Ovary (tissue), 7 donors: ENCODE measurements at regions not wholly inside any gene's neighbourhood (a gene's known extent, or its start where the extent isn't known, plus 50 kb on each side); places are given as distances from the start of the nearest gene placed in this dataset.

ENCODE experiments used
- DNase-seq, 5 donors: peaks; one replicate each; pipeline ENCODE4 v3.0.0-alpha.2; 2019 to 2020
- H3K27ac ChIP-seq, 2 donors: fragments of 200-600 bp; one replicate each; pipeline versions ENCODE4 v1.5.1 to v1.8.0; 2019 to 2022
- H3K27me3 ChIP-seq: fragments of 200-600 bp; one replicate; pipeline ENCODE4 v1.8.0; 2022
- H3K36me3 ChIP-seq: fragments of 200-600 bp; sonication (generic); one replicate; pipeline ENCODE4 v1.5.1; 2019
- H3K4me1 ChIP-seq: one replicate; pipeline ENCODE4 v1.8.1; 2013; ENCODE audit warnings: mild to moderate bottlenecking, moderate library complexity; ENCODE audit not compliant: insufficient read depth
- H3K4me3 ChIP-seq: fragments of 200-600 bp; sonication (generic); one replicate; pipeline ENCODE4 v1.5.1; 2017
- H3K9me3 ChIP-seq, 2 donors: fragments of 200-600 bp in 1 of 2; sonication (generic) in 1 of 2; one replicate each; pipeline versions ENCODE4 v1.5.1 to v1.8.1; 2013 to 2019; ENCODE audit warnings: mild to moderate bottlenecking in 1 of 2, moderate library complexity in 1 of 2
- CTCF ChIP-seq, 3 donors: fragments of 450-650 bp in 2 of 3; fragments of 200-600 bp in 1 of 3; IDR thresholded peaks; one replicate each; pipeline versions ENCODE4 v1.5.1 to v1.8.0; 2016 to 2022; ENCODE audit warnings: antibody characterized with exemption in 3 of 3, mild to moderate bottlenecking in 1 of 3
- EP300 ChIP-seq: sonication (generic); formaldehyde crosslinking; IDR thresholded peaks from one replicate; pipeline ENCODE4 v1.6.1; 2017; ENCODE audit warnings: antibody characterized with exemption
- POLR2A ChIP-seq: fragments of 450-650 bp; IDR thresholded peaks from one replicate; pipeline ENCODE4 v1.6.1; 2017; ENCODE audit warnings: antibody characterized with exemption, mild to moderate bottlenecking, moderate library complexity
- WGBS, 3 donors: extraction: QIAGEN DNeasy Blood & Tissue Kit in 1 of 3; methylation state at CpG; one replicate each; pipeline versions ENCODE4 v1.1.5 to v1.1.7; 2013 to 2017; 5-methylcytosine and 5-hydroxymethylcytosine counted together
- intact Hi-C, 4 donors: fragments of 100-400 bp; cut with DNase I; formaldehyde crosslinking; loops; one replicate each; pipeline versions ENCODE4 v1.11.0 to v1.15.1; 2022 to 2023
- donor health status: DM: no; HTN: no; CAD: no; lungs with moderate emphysema.
- donor health status: DM: no; HTN: no; CAD: no.
- donor health status: Bipolar disorder and iron deficiency.
- donor health status: DM: no; HTN: no; CAD: no.
- donor health status: DM: yes; HTN: yes; CAD: no.

DNA sequence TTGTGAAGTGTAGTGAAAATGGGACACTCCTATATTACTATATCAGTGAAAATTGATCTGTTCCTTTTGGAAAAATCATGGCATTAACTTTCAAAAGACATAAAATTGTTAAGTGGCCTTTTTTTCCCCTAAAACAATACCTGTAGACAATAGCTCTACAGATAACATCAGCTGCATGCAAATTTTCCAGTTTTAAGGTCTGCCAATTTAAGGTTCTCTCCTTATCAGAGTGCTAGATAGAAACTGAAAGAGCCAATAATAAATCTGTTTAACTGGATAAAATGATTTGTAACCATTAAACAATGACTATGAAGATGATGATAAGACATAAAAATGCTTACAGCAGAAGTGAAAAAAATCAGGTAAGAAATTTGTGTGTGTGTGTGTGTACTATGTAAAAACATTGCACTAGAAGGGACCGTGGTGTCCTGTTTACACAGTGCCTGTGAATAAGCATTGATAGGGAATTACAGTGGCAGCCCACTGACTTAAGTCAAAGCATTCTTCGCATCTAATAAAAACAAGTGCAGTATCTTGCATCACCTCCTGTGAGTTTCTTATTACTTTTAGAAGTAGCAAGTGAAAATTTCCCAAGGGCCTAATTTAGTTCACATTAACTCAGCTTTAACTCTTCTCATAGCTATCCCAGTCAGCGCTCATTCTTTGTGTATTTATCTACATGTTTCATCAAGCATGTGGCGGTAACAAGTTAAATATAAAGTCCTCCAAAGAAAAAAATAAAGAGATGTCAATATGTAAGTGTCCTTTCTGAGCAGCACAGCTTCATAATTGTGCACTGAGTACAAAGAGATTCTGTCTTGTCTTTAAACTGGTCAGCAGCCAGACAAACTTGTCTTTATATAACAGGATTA is 261.9 kb downstream of the ARL4A start:
- no peak overlapping the region for H3K4me3 ChIP-seq
- TF ChIP-seq POLR2A: no peak
- no peak for TF ChIP-seq CTCF (IDR thresholded peaks at IDR 0.05)
- no peak for TF ChIP-seq EP300

GRCh38 chr7:12951397-12951801 is 264.0 kb downstream of the ARL4A start:
- WGBS, 3 donors: 83 to 85% (median 84%) methylated on average over 6 of the region's 6 CpGs
- H3K9me3 ChIP-seq: no peaks in the 10 kb centered on the region
- H3K27ac ChIP-seq: no peak overlapping the region
- intact Hi-C loops: no loop called here
- no peaks in the 10 kb centered on the region for H3K27me3 ChIP-seq
- no peaks in the 10 kb centered on the region for H3K36me3 ChIP-seq
- H3K4me1 ChIP-seq: no peaks in the 10 kb centered on the region
- H3K4me3 ChIP-seq: no peak overlapping the region
- no peak for TF ChIP-seq CTCF (IDR thresholded peaks at IDR 0.05)
- no peak for TF ChIP-seq POLR2A
- no peak for TF ChIP-seq EP300
- no peak for DNase-seq

More for the DNA sequence above, 261.9 kb downstream of the ARL4A start:
- intact Hi-C loops: no loop called here
- Histone ChIP-seq H3K27ac (no peak overlapping the region), H3K4me1 (no peaks in the 10 kb centered on the region), H3K9me3 (no peaks in the 10 kb centered on the region), H3K36me3 (no peaks in the 10 kb centered on the region), H3K27me3 (no peaks in the 10 kb centered on the region)
- no peak for DNase-seq
- WGBS, 3 donors: 79 to 86% (median 85%) methylated on average over 4 of the region's 4 CpGs

- H3K36me3 ChIP-seq: no peaks in the 10 kb centered on the region
- intact Hi-C loops: no loop called here
- H3K27ac ChIP-seq: no peak overlapping the region
- DNase-seq: no peak
- no peak overlapping the region for H3K4me3 ChIP-seq
- H3K4me1 ChIP-seq: no peaks in the 10 kb centered on the region
- H3K9me3 ChIP-seq: no peaks in the 10 kb centered on the region
- no peaks in the 10 kb centered on the region for H3K27me3 ChIP-seq
- TF ChIP-seq POLR2A: no peak
- TF ChIP-seq EP300: no peak
- TF ChIP-seq CTCF (IDR thresholded peaks at IDR 0.05): no peak
These were observed 267.1 kb downstream of the ARL4A start for GRCh38 chr7:12954380-12955033.

- no peak overlapping the region for H3K27ac ChIP-seq
- no peaks in the 10 kb centered on the region for H3K27me3 ChIP-seq
- no peak overlapping the region for H3K4me3 ChIP-seq
- intact Hi-C loops: no loop called here
- TF ChIP-seq EP300 (no peak), CTCF (IDR thresholded peaks at IDR 0.05) (no peak), POLR2A (no peak)
- no peak for DNase-seq
- 85 to 88% (median 88%) methylated on average over 5 of the region's 5 CpGs for WGBS, 3 donors
- H3K36me3 ChIP-seq: no peaks in the 10 kb centered on the region
- H3K9me3 ChIP-seq: no peaks in the 10 kb centered on the region
- no peaks in the 10 kb centered on the region for H3K4me1 ChIP-seq
These were observed 270.1 kb downstream of the ARL4A start for GRCh38 chr7:12957487-12957886.
